GM12874 (cell line): ENCODE measurements at regions not wholly inside any gene's neighbourhood (a gene's known extent, or its start where the extent isn't known, plus 50 kb on each side); places are given as distances from the start of the nearest gene placed in this dataset.

ENCODE experiments used
- TF ChIP-seq, protein P1 (sequence below): IDR thresholded peaks from 2 replicates; pipeline ENCODE4 v1.5.1; 2011; ENCODE audit warnings: low read depth, mild to moderate bottlenecking, control low read depth, low read length, moderate library complexity; ENCODE audit not compliant: insufficient read depth

DNA sequence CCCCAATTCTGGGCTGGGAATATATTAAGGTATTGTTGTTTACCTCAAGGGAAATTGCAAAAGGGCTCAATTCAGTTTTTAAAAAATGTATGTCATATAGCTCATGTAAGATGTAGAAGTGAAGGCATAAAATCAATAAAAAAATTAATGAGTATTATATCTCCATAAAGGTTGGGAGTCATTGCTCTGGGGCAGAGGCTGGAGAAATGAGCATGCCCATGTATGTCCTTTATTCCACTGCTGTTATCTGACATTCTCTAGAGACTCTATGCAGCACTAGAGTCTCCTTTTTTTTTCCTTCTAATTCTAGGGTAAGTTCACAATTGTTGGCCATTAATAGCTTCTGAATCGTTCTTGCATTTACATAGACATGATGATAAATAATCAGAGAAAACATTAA is 394.8 kb downstream of the KLF12 start:
- TF ChIP-seq, protein P1, sequence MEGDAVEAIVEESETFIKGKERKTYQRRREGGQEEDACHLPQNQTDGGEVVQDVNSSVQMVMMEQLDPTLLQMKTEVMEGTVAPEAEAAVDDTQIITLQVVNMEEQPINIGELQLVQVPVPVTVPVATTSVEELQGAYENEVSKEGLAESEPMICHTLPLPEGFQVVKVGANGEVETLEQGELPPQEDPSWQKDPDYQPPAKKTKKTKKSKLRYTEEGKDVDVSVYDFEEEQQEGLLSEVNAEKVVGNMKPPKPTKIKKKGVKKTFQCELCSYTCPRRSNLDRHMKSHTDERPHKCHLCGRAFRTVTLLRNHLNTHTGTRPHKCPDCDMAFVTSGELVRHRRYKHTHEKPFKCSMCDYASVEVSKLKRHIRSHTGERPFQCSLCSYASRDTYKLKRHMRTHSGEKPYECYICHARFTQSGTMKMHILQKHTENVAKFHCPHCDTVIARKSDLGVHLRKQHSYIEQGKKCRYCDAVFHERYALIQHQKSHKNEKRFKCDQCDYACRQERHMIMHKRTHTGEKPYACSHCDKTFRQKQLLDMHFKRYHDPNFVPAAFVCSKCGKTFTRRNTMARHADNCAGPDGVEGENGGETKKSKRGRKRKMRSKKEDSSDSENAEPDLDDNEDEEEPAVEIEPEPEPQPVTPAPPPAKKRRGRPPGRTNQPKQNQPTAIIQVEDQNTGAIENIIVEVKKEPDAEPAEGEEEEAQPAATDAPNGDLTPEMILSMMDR = no peak

DNA sequence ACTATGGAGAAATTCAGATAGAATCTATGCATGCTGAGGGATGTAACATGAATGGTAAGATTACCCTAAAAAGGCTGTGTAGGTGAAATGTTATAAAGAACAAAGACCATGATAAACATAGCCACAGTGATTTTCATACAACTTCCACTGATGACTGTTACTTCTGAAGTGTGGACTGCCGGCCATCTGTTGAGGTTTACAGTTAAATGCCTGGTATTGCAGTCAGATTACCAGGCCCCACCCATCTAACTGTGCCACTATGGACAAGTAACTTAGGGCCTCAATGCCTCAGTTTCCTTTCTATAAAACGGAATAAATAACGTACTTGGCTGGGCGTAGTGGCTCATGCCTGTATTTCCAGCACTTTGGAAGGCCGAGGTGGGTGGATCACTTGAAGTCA is 395.6 kb downstream of the KLF12 start:
- TF ChIP-seq, protein P1 = no peak

DNA sequence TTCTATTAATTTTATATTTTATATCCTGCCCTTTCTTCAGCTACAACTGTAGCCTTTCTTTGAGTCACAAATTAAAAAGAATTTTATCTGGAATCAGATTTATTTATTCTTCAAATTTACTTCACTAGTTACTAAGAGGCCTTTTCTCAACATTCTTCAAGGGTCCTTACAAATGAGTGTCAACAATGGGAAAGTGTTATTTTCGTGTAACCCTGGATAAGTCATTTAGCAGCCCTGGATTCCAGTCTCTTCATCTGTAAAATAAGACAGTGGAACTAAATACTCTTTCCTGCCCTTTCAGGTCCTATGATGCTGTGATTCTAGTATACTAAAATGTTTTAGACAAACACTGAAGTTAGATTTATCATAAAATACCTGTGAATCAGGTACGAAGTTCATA is 397.0 kb downstream of the KLF12 start:
- TF ChIP-seq, protein P1 = no peak

DNA sequence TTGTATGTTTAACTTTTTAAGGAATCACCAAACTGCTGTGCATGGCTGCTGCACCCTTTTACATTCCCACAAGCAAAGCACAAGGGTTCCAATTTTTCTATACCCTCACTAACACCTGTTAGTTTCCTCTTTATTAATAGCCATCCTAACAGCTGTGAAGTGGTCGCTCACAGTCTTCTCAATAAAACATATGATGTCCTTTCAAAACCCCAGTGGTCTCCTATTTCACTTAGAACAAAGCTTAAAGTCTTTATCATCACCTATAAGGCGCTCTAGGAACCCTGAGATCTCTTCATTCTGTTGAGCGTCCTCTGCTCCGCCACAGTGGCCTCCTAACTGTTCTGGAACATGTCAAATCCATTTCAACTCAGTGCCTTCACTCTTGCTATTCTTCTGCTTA is 400.5 kb downstream of the KLF12 start:
- TF ChIP-seq, protein P1 = no peak

DNA sequence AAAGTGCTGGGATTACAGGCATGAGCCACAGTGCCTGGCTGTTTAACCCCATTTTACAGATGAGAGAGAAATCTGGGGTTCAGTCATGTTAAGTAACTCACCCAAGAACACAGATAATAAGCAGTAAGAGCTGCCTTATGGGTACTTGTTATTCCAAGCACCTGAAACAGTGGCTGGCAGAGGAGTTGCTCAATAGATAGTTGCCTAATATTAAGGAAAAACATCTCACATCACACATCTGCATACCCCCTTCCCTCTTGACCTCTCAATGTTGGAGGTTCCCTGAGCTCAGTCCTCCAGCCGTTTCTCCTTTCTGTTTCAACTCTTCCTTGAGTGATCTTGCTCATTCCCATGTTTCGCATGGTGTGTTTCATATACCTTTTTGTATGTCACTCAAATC is 401.9 kb downstream of the KLF12 start:
- TF ChIP-seq, protein P1 = no peak

DNA sequence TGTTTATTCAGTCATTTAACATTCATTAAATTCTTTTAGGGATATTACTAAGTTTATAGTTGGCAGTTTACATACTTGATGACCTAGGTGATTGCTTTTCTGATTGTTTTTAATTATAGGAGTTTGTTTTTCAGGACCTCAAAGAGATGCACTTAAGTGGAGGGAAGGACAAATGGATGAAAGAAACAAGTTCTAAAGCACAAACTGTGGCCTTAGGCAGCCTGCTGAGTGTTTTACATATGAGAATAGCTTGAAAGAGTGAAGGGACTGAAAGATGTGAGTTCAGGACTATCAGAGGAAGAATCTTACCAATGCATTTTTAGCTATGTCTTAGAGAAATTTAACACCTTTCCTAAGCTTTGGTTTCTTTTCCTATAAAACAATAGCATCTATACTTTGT is 402.6 kb downstream of the KLF12 start:
- TF ChIP-seq, protein P1 = no peak

DNA sequence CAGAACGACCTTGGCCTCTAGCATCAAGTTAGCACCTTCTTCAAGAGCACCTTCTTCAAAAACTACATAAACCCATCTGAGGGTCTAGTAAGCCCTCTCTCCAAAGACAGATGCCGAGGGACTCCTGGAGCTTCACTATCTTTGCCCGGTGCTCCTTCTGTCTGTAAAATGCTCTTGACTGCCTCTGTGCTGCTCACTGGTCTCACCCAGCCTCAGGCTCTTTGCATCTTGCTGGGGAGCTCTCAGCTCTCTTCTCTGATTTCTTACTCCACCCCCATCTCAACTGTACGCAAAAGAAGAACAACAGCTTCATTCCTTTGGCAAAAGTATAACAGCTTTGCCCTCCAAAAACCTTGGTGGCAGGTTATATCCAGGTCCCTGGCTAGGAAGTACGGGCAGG is 404.2 kb downstream of the KLF12 start:
- TF ChIP-seq, protein P1 = no peak

DNA sequence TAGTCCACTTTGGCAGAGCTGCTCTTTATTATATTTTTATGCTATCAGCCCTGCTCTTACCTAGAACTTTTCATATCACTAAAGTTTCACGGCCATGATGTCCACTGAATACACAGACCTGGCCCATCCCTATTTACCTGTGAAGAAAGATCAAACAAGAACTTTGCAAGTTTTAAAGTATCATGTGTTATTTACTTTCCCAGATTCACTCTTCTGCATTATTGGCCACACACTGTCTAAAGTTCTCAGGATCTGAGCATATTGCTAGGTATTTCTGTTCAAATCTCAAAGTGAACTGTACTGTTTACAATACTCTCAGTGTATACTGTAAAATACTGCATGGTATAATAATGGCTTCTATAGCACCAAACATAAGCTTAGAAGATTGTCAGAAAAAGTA is 405.2 kb downstream of the KLF12 start:
- TF ChIP-seq, protein P1 = no peak
